ENCODE measurements at regions not wholly inside any gene's neighbourhood (a gene's known extent, or its start where the extent isn't known, plus 50 kb on each side); places are given as distances from the start of the nearest gene placed in this dataset.

DNA sequence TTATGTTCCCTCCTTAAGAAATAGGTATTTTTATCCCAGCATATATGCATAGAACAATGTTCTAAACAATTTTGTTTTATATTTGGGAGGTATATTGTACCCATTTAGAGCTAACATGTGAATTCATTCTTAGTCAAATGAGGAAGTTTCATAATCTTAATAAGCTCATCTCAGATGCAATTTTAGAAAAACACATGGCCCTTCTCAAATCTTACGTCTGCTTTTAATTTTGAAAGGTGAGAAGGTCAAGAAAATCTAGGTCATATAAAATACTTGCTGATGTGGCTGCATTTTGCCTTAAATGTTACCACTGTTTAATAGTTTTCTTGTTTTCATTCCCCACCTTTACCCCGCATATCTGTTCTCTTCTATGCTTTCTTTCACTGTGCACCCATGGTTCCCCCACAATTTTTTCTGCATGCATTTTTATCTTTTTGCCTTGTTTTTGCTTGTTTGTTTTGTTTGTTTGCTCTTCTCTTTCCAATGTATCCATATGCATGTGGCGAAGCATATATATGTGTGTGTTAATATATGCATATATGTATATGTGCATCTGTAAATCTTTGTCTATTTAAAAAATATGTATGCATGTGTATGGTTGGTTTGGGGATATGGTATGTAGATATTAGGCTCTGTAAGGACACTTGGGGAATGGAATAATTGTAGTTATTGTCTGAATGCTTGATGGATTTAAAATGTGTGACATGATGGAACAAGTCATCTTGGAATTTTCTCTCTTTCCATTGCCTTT lies 317.1 kb downstream of the BCAT1 start:
- TF ChIP-seq, protein P1, sequence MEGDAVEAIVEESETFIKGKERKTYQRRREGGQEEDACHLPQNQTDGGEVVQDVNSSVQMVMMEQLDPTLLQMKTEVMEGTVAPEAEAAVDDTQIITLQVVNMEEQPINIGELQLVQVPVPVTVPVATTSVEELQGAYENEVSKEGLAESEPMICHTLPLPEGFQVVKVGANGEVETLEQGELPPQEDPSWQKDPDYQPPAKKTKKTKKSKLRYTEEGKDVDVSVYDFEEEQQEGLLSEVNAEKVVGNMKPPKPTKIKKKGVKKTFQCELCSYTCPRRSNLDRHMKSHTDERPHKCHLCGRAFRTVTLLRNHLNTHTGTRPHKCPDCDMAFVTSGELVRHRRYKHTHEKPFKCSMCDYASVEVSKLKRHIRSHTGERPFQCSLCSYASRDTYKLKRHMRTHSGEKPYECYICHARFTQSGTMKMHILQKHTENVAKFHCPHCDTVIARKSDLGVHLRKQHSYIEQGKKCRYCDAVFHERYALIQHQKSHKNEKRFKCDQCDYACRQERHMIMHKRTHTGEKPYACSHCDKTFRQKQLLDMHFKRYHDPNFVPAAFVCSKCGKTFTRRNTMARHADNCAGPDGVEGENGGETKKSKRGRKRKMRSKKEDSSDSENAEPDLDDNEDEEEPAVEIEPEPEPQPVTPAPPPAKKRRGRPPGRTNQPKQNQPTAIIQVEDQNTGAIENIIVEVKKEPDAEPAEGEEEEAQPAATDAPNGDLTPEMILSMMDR (IDR thresholded peaks at IDR 0.05; ENCODE audit: low read depth, low read length) = no peak
- TF ChIP-seq EZH2phosphoT487 (IDR thresholded peaks at IDR 0.05; ENCODE audit: low read depth) = no peak

All from OCI-LY3 (cell line).